ENCODE measurements at regions not wholly inside any gene's neighbourhood (a gene's known extent, or its start where the extent isn't known, plus 50 kb on each side); places are given as distances from the start of the nearest gene placed in this dataset.

DNA sequence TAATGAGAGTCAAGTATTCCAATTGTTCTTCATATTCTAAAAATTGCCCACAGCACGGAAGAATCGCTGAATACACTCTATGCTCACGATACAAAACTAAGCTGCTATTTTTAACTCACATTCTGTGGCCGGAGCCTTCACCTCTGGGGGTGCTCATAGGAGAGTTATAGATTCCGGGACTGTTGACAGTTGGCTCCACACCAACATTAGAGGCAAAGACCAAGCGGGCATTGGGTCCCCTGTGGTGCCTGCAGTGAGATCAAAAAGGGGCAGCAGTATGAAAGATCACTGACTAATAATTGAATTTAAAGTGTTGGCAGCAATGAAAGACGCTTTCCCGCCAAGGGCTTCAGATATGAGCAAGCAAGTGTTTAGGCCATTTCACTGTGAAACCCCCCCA, 146.0 kb downstream of the TMEM144 start:
- TF ChIP-seq, protein P1, sequence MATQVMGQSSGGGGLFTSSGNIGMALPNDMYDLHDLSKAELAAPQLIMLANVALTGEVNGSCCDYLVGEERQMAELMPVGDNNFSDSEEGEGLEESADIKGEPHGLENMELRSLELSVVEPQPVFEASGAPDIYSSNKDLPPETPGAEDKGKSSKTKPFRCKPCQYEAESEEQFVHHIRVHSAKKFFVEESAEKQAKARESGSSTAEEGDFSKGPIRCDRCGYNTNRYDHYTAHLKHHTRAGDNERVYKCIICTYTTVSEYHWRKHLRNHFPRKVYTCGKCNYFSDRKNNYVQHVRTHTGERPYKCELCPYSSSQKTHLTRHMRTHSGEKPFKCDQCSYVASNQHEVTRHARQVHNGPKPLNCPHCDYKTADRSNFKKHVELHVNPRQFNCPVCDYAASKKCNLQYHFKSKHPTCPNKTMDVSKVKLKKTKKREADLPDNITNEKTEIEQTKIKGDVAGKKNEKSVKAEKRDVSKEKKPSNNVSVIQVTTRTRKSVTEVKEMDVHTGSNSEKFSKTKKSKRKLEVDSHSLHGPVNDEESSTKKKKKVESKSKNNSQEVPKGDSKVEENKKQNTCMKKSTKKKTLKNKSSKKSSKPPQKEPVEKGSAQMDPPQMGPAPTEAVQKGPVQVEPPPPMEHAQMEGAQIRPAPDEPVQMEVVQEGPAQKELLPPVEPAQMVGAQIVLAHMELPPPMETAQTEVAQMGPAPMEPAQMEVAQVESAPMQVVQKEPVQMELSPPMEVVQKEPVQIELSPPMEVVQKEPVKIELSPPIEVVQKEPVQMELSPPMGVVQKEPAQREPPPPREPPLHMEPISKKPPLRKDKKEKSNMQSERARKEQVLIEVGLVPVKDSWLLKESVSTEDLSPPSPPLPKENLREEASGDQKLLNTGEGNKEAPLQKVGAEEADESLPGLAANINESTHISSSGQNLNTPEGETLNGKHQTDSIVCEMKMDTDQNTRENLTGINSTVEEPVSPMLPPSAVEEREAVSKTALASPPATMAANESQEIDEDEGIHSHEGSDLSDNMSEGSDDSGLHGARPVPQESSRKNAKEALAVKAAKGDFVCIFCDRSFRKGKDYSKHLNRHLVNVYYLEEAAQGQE (tag by site-specific recombination; IDR thresholded peaks at IDR 0.05): no peak
- TF ChIP-seq ZFP3 (tag by site-specific recombination; IDR thresholded peaks at IDR 0.05; ENCODE audit: low read depth): no peak
- TF ChIP-seq ZNF747 (tag by site-specific recombination; IDR thresholded peaks at IDR 0.05): no peak
- TF ChIP-seq, protein P2, sequence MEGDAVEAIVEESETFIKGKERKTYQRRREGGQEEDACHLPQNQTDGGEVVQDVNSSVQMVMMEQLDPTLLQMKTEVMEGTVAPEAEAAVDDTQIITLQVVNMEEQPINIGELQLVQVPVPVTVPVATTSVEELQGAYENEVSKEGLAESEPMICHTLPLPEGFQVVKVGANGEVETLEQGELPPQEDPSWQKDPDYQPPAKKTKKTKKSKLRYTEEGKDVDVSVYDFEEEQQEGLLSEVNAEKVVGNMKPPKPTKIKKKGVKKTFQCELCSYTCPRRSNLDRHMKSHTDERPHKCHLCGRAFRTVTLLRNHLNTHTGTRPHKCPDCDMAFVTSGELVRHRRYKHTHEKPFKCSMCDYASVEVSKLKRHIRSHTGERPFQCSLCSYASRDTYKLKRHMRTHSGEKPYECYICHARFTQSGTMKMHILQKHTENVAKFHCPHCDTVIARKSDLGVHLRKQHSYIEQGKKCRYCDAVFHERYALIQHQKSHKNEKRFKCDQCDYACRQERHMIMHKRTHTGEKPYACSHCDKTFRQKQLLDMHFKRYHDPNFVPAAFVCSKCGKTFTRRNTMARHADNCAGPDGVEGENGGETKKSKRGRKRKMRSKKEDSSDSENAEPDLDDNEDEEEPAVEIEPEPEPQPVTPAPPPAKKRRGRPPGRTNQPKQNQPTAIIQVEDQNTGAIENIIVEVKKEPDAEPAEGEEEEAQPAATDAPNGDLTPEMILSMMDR (tag by site-specific recombination; IDR thresholded peaks at IDR 0.05): no peak
- TF ChIP-seq ZNF138 (tag by site-specific recombination; IDR thresholded peaks at IDR 0.05; ENCODE audit: borderline replicate concordance): no peak
